ENCODE measurements at regions not wholly inside any gene's neighbourhood (a gene's known extent, or its start where the extent isn't known, plus 50 kb on each side); places are given as distances from the start of the nearest gene placed in this dataset.

DNA sequence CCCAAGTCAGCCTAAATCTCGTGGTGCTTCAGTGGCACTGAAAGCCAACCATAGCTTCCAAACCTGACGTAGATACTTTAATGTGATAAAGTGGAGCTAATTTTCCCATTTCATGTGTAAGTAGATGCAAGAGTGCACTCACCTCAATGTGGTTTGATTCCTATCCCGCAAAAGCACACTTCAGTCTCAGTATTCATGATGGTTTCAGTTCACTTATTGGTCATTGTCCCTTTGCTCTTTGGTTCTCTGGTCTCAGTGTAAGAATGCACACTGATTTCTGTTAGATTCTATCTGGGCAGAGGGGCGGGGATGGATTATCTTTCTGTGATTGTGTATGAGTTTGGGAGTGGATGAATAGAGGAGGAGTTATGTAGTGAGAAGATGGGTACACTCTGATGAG is 340.6 kb downstream of the KCNRG start:
- DNase-seq (no peak), ATAC-seq (no peak)
- TF ChIP-seq, protein P1, sequence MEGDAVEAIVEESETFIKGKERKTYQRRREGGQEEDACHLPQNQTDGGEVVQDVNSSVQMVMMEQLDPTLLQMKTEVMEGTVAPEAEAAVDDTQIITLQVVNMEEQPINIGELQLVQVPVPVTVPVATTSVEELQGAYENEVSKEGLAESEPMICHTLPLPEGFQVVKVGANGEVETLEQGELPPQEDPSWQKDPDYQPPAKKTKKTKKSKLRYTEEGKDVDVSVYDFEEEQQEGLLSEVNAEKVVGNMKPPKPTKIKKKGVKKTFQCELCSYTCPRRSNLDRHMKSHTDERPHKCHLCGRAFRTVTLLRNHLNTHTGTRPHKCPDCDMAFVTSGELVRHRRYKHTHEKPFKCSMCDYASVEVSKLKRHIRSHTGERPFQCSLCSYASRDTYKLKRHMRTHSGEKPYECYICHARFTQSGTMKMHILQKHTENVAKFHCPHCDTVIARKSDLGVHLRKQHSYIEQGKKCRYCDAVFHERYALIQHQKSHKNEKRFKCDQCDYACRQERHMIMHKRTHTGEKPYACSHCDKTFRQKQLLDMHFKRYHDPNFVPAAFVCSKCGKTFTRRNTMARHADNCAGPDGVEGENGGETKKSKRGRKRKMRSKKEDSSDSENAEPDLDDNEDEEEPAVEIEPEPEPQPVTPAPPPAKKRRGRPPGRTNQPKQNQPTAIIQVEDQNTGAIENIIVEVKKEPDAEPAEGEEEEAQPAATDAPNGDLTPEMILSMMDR (IDR thresholded peaks at IDR 0.05), result no peak
- intact Hi-C loops (cut with DNase I), result loop anchor here in 1 of 10 donors (10.0 kb wide), 1 partner anchor 439 kb away; no protein-coding TSS in a partner anchor
- Histone ChIP-seq H3K4me1 (peaks cover 0 to 27% (median 20%) of the 10 kb centered on the region in 9 donors), H3K27me3 (no peaks in the 10 kb centered on the region), H3K27ac (no peak overlapping the region), H3K36me3 (no peaks in the 10 kb centered on the region), H3K9me3 (no peaks in the 10 kb centered on the region), H3K4me3 (no peak overlapping the region)
- 96 to 97% methylated on average over 4 of the region's 4 CpGs for WGBS, 2 donors

DNA sequence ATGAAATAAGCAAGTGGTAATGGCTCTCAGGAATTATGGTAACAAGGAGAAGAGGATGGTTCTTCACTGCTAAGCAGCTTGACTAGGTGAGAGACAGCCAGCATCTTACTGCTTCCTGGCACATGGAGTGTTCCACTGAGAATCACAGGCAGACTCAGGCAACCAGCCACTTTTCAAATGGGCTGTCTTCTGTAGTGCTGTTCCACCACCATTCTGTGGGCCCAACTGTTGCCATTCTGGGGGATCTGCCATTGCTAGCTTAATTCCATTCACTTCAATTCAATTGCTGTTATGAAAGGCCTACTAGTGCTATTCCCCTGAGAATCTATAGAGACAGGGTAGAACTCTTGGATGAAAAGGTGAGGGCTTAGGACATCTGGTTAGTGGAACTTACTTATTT is 341.9 kb downstream of the KCNRG start:
- no peak overlapping the region for H3K4me3 ChIP-seq
- ATAC-seq (no peak), DNase-seq (no peak)
- H3K4me1 ChIP-seq, result peaks cover 0 to 36% (median 20%) of the 10 kb centered on the region in 9 donors
- TF ChIP-seq, protein P1 (IDR thresholded peaks at IDR 0.05), result no peak
- no peaks in the 10 kb centered on the region for H3K36me3 ChIP-seq
- no peaks in the 10 kb centered on the region for H3K9me3 ChIP-seq
- peak overlapping the region in 3 of 10 donors; percentile 21 to 61 (median 58) for H3K27ac ChIP-seq
- no peaks in the 10 kb centered on the region for H3K27me3 ChIP-seq
- intact Hi-C loops (cut with DNase I), result loop anchor here in 1 of 10 donors (10.0 kb wide), 1 partner anchor 438 kb away; no protein-coding TSS in a partner anchor

DNA sequence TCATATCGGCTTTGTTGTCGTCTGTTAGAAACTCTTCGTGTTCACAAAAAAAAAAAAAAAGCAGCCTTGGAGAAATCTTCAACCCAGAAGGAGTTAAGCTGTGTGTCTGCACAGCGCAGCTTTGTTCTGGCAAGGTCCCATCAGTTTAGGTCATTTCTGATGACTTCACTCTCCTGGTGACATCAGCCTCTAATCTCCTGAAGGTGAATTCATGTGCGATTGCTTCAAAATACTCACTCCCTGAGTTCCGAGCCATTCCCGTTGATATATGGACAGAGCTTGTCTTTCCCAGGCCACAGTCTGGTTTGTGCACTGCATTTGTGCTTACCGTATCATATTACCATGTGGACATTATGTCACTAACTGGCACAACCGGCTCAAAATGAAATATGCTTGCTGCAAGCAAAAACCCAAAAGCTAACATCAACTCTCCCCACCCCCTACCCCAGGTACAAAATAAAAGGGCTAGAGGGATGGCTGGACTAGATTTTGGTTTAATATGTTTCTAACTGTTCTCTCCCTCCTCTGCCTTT is 342.4 kb downstream of the KCNRG start:
- no peaks in the 10 kb centered on the region for H3K36me3 ChIP-seq
- intact Hi-C loops (cut with DNase I), result loop anchor here in 1 of 10 donors (10.0 kb wide), 1 partner anchor 437 kb away; no protein-coding TSS in a partner anchor
- WGBS, 2 donors, result 27 to 41% methylated on average over 9 of the region's 9 CpGs
- TF ChIP-seq, protein P1 (IDR thresholded peaks at IDR 0.05), result no peak
- ATAC-seq (peak; percentile 67 to 90 (median 78)), DNase-seq (peak in 1 of 2 donors; percentile 54)
- H3K4me3 ChIP-seq, result no peak overlapping the region
- peak overlapping the region in 7 of 10 donors; percentile 21 to 61 (median 44) for H3K27ac ChIP-seq
- peaks cover 0 to 36% (median 20%) of the 10 kb centered on the region in 9 donors for H3K4me1 ChIP-seq
- no peaks in the 10 kb centered on the region for H3K27me3 ChIP-seq
- no peaks in the 10 kb centered on the region for H3K9me3 ChIP-seq

DNA sequence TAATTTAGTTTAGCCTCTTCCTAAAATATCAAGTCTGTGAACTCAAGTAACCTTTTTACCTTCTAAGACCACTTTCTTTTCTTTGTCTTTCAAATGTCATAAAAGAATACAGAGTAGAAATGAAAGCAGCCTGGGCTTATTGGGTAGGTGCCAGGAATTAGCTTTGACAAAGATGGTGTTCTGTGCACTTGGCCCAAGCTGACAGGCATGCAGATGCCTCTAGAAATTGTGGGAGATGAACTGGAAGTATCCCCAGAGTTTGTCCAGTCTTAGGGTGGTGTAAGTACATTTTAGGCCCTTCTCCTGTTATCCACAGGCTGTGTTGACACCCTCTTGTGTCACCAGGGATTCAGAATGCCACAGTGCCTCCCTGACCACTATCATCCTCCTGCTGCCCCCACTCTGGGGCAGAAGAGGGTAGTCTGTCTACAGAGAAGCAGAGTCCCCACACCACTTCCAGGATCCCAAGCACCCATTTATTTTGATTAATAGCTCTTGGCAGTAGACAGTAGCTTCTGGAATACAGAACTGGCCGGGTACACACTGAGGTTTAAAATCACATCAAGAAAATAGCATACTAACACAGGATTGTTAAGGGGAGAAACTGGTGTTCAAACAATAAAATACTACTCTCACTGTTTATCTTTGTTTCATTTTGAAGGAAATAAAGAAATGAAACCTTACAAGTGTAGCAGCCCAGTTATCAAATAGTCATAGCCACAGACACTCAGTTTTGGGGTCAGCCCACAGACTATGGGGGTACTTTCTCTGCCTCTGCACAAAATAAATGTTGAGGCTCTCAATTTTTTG is 343.2 kb downstream of the KCNRG start:
- DNase-seq (peak in 1 of 2 donors; percentile 21), ATAC-seq (peak in 5 of 8 donors; percentile 38 to 70 (median 55))
- intact Hi-C loops (cut with DNase I), result loop anchor here in 1 of 10 donors (10.0 kb wide), 1 partner anchor 436 kb away; no protein-coding TSS in a partner anchor
- Histone ChIP-seq H3K4me1 (peaks cover 0 to 36% (median 20%) of the 10 kb centered on the region in 9 donors), H3K4me3 (no peak overlapping the region), H3K9me3 (no peaks in the 10 kb centered on the region), H3K27ac (peak overlapping the region in 7 of 10 donors; percentile 21 to 61 (median 44)), H3K36me3 (no peaks in the 10 kb centered on the region), H3K27me3 (no peaks in the 10 kb centered on the region)
- TF ChIP-seq, protein P1 (IDR thresholded peaks at IDR 0.05), result no peak
- 52 to 69% methylated on average over 1 of the region's 1 CpG for WGBS, 2 donors
